ENCODE measurements at regions not wholly inside any gene's neighbourhood (a gene's known extent, or its start where the extent isn't known, plus 50 kb on each side); places are given as distances from the start of the nearest gene placed in this dataset.

DNA sequence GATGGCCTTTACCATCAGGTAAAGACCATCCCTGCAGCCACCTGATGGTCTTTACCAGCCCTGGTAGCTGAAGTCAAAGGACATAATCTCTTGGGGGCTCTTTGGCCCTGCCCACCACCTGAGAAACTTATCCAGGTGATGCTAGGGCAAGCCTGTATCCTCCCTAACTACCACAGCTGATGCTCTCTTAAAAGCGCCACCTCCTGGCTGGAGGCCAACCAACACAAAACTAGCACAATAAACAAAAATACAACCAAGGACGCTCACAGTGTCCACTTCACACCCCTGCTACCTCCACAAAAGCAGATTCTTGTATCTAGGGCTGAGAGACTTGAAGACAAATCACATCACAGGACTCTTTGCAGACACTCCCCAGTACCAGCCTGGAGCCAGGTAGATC is 357.1 kb upstream of the POU3F1 start:
- TF ChIP-seq CTCF (IDR thresholded peaks at IDR 0.05; ENCODE audit: low read depth, low read length, missing input control) = no peak
- no peak for TF ChIP-seq FOXA1 (IDR thresholded peaks at IDR 0.05)
- no peak for TF ChIP-seq RXRA (IDR thresholded peaks at IDR 0.05)
- no peak for TF ChIP-seq NR2F2 (IDR thresholded peaks at IDR 0.05)
- no peak for TF ChIP-seq YY1 (IDR thresholded peaks at IDR 0.05)
- TF ChIP-seq TAF1 (conservative IDR thresholded peaks at IDR 0.05) = no peak
- TF ChIP-seq, protein P1, sequence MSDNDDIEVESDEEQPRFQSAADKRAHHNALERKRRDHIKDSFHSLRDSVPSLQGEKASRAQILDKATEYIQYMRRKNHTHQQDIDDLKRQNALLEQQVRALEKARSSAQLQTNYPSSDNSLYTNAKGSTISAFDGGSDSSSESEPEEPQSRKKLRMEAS (IDR thresholded peaks at IDR 0.05) = no peak

Data from liver (tissue), 3 donors.